GM21367 (cell line): ENCODE measurements at regions not wholly inside any gene's neighbourhood (a gene's known extent, or its start where the extent isn't known, plus 50 kb on each side); places are given as distances from the start of the nearest gene placed in this dataset.
"Not testable (repeated sequence)": the region's sequence is repeated elsewhere in the genome, so short reads cannot be mapped to it uniquely, and the experiment has no call there.

Source experiments
- ATAC-seq: cut with Tn5 transposase; IDR thresholded peaks from one replicate; pipeline ENCODE4 v1.9.1; 2021; ENCODE audit not compliant: unreplicated experiment

- no peak for ATAC-seq
Observed at GRCh38 chr13:31605076-31605860, 134.1 kb upstream of the RXFP2 start.

DNA sequence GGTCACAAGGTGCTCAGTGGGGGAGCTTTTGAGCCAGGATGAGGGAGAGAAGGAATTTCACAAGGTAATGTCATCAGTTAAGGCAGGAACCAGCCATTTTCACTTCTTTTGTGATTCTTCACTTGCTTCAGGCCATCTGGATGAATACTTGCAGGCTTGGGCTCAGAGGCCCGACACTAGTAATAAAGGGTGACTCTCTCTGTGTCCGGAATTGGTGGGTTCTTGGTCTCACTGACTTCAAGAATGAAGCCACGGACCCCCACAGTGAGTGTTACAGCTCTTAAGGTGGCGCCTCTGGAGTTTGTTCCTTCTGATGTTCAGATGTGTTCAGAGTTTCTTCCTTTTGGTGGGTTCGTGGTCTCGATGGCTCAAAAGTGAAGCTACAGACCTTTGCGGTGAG is 131.8 kb upstream of the RXFP2 start:
- not testable (repeated sequence) for ATAC-seq

DNA sequence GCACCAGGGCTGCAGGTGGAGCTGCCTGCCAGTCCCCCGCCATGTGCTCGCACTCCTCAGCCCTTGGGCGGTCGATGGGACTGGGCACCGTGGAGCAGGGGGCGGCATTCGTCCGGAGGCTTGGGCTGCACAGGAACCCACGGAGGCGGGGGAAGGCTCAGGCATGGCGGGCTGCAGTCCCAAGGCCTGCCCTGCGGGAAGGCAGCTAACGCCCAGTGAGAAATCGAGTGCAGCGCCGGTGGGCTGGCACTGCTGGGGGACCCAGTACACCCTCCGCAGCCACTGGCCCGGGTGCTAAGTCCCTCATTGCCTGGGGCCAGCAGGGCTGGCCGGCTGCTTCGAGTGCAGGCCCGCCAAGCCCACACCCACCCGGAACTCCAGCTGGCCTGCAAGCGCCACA is 130.5 kb upstream of the RXFP2 start:
- not testable (repeated sequence) for ATAC-seq

DNA sequence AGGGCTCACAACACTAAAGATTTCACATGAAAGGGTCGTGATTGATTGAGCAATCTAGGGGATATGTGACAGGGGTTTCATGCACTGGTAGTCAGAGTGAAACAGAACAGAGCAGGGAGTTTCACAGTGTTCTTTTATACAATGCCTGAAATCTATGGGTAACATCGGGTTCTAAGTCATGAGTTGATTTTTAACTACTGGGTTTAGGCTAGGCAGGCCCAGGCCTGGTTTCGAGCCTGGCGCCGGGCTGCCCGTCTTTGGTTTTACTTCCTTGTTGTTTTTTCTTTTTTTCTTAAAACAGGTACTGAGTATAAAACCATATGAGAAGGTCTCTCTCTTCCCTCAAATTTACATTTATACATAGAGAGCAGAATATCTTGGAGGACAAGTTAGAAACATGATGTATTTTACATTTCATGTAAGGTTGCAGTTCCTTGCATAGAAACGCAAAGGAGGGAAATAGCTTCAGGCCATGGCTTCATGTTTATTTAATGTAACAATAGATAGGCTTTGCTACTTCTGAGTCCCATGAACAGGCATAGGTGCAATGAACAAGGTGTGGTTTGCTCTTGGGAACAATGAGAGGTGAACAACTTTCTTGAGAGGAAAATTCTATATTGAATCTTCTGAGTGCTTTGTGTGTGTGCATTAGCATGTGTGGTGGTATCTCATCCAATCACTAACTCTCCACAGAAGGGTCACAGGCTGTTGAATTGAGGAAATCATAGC is 128.9 kb upstream of the RXFP2 start:
- ATAC-seq: no peak

DNA sequence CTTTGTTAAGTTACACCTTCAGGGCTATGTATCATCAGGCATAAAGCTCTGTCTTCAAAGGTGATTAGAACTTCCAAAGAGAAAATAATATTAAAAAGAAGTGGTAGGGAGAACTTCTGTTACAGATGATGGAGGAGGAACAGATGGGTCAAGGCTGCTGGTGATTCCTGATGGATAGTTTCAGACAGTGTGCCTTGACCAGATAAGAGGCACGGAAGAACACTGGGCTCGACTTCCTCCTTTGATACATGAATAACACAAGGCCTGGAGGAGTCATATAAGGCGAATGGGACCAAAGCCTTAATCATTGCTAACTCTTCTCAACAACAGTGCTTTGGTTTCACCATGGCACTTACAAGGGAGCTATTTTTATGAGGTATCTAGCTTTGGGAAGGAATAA is 128.1 kb upstream of the RXFP2 start:
- no peak for ATAC-seq

DNA sequence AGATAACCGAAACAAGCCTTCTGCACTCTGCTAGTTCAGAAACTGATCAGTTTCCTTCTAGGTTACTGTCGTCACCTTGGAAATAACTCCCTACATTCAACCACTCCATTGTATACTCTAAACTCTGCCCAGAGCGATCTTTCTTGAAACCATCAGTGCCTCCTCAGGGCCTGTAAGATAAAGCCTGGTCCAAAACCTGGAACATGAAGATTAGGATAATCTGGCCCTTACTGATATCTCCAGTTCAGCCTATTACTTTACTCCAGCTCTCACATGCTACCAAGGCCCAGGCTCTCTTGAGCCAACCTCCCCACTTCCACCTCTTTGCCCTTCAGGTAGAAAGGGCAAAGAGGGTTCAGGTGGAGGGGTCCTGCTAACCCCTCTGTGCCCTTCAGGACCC is 125.3 kb upstream of the RXFP2 start:
- no peak for ATAC-seq

DNA sequence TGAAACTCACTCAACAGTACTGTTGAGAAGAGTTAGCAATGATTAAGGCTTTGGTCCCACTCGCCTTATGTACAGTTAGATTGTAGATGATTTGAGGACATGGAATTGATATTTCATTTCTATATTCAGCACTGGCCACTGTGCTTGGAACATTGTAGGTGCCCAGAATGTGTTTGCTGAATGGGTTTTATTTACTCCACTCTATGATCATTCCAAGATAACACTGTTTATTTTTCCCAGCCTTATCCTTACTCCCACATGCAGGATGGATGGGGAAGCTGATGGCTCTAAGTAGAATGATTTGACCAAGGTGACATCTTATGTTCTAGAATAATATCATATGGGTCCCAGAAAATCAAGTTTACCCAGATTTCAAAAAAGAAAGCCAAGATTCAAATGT is 124.6 kb upstream of the RXFP2 start:
- ATAC-seq: no peak

DNA sequence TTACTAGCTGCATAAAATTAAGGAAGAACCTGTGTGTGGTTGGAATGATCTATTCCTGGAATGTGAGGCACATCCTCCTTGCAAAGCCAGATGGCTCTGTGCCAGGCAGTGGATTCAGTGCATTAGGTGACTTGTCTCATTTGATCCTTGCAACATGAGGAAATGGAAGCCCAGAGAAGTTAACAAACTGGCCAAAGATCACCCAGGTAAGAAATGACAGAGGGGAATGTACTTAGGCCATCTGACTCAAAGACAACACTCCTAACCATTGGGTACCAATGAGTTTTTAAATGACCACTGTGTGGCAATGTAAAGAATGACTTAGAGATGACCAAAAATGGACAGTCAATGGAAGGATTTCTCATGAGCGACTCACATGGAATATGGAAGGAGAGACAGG is 114.2 kb upstream of the RXFP2 start:
- ATAC-seq: no peak

GRCh38 chr13:31627097-31627845 is 112.1 kb upstream of the RXFP2 start:
- ATAC-seq: no peak

DNA sequence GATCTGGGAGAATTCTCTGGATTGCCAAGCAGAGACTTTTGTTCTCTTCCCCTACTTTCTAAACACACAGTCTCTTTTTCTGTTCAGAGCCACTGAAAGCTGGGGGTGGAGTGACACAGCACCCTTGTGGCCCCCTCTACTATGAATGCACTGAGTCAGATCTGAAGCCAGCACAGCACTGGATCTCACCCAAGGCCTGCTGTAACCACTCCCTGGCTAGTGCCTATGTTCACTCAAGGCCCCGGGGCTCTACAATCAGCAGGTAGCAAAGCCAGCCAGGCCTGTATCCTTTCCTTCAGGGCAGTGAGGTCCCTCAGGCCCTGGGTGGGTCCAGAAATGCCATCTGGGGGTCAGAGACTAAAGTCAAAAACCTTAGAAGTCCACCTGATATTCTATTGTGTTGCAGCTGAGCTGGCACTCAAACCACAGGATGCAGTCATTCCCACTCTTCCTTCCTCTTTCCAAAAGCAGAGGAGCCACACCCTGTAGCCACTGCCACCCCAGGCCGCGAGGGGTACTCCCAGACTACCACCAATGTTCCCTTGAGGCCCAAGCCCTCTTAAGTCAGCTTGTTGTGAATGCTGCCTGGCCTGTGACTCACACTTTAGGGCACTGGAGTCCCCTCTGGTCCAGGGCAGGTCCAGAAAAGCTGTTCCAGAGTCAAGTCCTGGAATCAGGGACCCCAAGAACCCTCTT is 110.1 kb upstream of the RXFP2 start:
- ATAC-seq: no peak

GRCh38 chr13:31631071-31631470 is 108.3 kb upstream of the RXFP2 start:
- no peak for ATAC-seq

DNA sequence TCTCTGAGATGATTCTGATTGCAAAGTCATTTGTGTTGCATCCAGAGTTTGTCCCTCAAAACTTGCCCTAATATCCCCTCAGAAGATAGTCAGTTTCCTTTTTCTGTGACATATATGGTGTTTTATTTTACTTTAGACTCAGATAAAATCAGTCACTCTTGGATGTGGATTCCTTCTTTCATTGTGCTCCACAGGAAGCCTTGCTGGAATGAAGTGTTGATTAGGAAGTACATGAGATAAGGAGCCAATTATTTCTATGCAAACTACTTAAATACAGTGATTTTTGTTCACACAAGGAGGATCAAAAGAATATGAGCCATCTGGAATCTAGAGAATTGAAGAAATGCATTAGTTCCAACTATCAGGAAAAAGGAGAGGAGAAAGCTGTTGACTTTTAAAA is 107.6 kb upstream of the RXFP2 start:
- no peak for ATAC-seq

DNA sequence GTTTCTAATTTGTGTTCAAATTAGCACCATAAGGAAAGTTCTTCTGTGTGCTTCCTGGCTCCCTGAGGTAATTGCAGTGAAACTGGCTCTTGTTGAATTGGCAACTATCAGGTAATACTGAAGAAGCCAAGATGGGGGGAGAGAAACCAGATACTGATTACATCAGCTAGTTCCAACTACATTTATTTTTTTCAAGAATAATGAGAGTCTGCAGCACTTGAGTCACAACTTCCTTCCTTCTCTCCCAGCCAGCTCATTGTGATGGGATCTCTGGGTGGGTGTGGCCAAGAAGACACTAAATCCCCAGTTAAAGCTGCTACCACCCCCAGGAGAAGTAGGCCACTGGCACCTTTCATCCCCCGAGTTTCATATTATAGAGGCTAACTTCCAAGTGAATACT is 100.7 kb upstream of the RXFP2 start:
- ATAC-seq: no peak

- no peak for ATAC-seq
Observed at GRCh38 chr13:31639443-31640163, 99.7 kb upstream of the RXFP2 start.

DNA sequence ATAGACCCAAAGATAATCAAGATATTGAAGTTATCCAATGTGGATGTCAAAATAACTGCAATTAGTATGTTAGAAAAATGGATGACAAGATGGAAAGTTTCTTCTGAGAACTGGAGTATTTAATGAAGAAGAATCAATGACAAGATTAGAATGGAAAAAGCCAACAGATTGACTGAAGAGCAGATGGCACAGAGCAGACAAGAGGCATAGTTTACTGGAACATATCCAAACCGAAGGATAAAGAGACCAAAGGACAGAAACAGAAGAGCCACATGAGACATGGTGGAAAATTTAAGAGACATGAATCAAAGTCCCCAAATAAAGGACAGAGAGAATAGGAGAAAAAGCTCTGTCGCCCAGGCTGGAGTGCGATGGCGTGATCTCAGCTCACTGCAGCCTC is 89.6 kb upstream of the RXFP2 start:
- no peak for ATAC-seq

GRCh38 chr13:31653730-31654129 is 85.6 kb upstream of the RXFP2 start:
- ATAC-seq: no peak

DNA sequence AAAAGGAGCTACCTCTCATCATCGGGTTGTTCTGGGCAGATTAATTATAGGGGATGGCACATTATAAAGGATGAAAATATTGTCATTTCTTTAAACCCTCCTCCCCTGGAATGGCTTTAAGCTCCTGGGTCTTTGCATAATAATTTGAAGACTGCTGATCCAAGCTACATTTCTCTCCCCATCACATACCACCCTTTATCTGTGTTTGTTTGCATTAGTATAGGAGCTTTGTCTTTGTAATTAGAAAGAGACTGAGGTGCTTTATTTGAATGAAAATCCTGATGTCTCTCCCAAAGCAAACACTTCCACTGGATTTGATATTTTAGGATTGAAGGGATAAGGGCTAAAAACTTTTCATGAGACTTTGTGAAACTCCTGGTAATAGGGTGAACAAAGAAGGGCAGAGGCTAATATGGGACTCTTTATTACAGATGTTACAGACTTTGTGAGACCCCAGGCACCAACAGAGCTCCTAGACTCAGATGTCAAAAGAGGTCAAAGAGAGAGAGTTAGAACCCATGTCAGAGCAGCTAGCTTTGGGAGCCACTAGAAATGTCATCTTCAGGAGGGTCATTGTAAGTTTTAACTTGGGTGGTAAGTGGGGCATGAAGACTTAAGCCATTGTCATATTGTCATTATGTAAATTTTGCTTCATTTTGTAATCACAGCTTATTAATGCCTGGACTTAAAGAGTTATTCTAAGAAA is 75.3 kb upstream of the RXFP2 start:
- ATAC-seq: no peak

DNA sequence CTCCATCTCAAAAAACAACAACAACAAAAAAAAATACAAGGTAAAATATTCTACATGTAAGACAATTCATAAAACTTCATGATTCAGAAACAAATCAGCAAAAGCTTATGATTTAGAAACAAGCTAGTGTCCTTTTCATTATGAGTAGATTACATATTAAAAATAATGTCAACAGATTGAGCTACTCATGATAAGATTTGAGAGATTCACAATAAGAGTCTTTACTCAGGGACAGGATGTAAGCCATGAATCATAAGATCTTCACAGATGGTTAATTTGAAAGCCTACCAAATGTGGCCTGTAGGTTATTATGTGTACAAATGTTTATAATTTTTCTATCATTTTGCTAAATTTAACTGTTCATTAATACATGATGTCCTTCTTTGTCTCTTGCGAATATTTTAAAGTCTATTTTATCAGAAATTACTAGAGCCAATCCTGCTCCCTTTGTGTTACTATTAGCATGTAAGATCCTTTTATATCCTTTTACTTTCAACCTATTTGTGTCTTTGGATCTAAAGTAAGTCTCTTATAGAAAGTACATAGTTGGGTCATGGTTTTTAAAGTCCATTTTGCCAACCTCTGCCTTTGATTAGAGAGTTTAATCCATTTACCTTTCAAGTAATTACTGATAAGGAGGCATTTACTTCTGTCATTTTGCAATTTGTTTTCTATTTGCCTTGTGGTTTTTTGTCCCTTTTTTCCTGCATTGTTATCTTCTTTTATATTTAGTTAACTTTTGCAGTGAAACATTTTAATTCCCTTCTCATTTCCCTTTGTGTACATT is 68.3 kb upstream of the RXFP2 start:
- no peak for ATAC-seq

DNA sequence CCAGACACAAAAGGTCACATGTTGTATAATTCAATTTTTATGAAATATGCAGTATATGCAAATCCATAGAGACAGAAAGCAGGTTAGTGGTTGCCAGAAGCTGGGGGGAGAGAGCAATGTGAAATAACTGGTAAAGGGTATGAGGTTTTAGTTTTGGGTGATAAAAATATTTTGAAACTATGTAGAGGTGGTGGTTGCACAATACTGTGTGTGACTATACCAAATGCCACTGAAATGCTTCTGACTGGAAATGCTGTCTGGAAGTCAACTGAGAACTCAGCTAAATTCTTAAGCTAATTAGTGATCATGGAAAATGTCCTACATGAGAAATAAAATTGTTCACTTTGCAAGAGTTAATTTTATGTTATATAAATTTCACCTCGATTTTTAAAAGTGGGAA is 65.3 kb upstream of the RXFP2 start:
- ATAC-seq: no peak
